HG03135 (cell line): ENCODE measurements at regions not wholly inside any gene's neighbourhood (a gene's known extent, or its start where the extent isn't known, plus 50 kb on each side); places are given as distances from the start of the nearest gene placed in this dataset.

Experiments used
- ATAC-seq: cut with Tn5 transposase; IDR thresholded peaks from one replicate; pipeline ENCODE4 v1.9.1; 2021; ENCODE audit warnings: mild to moderate bottlenecking, moderate library complexity; ENCODE audit not compliant: unreplicated experiment

DNA sequence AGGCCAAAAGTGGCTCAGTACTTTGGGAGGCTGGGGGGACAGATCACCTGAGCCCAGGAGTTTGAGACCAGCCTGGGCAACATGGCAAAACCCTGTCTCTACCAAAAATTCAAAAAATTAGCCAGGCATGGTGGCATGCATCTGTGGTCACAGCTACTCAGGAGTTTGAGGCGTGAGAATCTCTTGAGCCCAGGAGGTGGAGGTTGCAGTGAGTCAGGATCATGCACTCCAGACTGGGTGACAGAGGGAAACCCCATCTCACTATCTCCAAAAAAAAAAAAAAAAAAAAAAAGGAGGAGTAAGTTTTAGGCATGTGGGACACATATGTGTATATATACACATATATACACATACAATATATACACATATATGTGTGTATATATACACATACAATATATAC lies 165.3 kb upstream of the DPYD start:
- ATAC-seq = no peak

DNA sequence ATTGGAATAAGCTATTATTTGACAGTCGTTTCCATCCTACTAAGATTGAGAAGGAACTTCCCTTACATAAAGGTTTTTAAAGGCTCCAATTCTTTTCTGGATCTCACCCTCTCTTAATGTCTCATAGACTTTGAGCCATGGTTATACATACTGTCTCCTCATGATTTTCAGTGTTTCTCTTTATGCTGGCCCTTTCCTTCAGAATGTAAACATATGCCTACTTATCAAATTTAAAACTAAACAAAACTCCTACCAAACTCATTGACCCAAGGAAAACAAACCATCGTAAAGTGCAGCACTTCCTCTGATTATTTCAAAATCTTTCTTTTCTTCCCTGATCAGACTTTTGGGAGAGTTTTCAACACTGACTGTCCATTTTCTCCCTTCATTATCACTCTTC lies 163.4 kb upstream of the DPYD start:
- no peak for ATAC-seq

DNA sequence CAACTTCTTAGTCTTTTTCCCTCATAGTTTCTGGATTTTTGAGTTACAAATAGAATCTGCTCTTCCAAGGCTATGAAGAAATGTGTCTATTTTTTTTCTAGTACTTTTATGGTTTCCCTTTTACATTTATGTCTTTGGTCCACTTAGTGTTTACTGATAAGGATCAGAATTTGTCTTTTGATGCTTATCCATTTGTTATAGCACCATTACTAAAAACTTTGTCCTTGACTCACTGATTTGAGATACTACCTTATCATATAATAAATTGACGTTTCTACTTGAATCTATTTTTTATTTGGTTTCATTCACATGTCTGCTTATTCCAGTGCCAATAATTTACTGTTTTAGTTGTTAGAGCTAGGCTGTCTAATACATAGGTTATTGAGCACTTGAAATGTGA lies 161.1 kb upstream of the DPYD start:
- no peak for ATAC-seq

DNA sequence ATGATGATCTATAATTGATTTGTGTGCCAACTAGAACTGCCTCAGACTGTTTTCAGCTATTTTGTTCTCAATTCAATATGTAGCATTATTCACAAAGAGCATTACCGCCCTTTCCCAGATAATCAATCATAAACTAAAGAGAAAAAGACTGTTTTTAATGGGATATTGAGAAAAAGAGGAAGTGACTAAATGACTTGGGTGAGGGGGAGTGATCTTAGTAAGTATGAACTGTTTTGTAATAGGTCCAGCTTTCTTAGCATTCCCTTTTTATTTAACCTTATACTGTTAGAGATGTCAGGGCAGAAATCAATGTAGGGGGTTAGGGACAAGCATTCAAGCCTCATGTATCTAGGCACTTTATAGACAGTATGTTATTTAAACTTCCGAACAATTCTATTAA lies 157.8 kb upstream of the DPYD start:
- ATAC-seq = no peak

DNA sequence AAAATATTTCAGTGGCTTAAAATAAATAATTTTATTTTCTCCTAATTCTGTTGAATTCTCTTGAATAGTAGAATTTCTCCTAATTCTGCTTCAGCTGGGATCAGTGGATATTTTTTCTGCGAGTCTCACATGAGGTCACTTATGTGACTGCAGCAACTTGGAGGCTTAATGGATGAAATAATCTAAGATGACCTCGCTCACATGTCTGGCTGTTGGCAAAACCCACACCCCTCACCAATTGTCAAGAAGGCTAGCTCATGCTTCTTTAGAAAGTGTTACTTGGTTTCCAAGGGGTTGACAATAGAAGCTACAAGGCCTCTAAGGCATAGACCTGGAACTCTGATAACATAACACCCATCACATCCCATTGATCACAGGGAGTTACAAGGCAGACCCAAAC lies 156.9 kb upstream of the DPYD start:
- no peak for ATAC-seq

DNA sequence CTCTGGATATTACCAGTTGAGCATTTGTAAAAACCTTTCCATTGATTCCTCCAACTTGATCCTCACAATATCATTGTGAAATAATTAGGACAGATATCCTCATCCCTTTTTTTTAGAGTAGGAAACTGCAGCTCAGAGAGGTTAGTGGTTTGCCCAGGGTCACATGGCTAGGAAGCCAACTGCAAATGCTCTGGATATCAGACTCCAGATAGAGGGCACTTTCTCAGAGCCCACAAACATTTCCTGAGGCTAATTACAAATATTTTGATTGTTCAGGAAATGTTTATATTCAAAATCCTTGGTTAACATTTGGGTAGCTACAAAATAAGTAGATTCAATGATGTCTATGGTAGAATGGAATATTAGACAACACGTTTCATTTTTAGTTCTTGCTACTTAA lies 154.8 kb upstream of the DPYD start:
- no peak for ATAC-seq

DNA sequence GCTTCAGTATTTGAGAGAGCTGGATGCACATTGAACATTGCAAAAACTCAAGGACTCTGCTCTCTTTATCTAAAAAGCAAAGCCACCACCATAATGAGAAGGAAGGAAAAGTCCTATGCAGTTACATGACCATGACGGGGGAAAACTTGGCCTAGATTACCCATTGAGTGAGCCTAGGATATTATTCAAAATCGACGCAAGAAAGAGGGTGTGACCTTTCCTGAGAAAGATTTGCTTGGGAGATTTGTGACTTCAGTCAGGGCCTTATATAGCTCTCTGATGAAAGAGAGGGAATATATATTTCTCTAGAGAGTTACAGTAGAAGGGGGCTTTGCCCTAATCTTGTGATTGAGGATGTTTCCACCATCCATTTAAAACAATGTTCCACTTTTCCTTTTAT lies 153.0 kb upstream of the DPYD start:
- ATAC-seq = no peak

DNA sequence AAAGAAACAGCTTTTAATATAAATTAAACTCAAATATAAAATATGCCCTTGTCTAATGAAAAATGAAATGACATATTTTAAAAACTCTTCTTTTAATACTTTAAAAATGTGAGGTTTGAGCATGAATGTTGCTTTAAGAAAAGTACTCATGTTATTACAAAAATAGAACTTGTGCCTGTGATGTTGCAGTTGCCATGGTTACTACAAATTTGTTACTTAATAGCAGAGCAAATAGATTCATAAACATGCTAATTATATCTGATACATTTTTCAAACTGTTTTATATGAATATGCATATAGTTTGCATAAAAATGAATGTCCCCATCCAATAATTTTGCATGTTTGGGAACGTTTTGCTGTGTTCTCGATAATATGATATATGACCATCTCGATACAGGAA lies 152.3 kb upstream of the DPYD start:
- no peak for ATAC-seq

DNA sequence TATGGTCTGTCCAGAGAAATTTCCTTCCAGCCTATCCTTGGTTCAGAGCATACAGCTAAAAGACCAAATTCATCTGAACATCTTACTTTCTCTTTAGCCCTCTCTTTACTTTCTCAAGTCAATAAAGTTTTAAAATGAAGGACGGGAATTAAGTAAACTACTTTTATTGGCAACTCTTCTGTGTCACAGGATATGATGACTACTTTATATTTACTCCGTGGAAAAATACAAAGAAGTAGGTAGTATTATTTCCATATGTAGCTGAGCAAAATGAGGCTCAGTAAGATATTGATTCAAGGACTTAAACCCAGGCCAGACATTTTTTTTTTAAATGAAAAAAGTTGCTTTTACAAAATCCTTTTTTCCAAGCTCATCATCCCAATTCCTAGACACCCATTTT lies 151.2 kb upstream of the DPYD start:
- ATAC-seq = no peak

DNA sequence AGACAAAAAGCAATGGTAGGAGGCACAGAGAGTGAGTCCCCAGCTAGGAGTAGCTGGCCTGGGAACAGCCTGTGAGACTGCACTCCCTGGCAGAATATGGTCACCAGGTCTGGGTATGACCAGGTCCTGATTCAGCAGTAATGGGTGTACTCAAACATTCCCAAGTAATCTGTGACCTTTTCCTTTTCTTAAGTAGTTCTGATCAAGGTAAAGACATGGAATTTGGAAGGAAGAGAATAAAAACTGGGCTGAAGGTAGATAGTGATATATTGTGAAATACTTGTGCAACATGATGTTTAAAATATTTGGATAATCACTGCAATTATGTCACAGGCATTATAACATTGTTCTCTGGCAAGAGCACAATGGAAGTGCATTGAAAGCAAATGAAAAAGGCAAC lies 147.2 kb upstream of the DPYD start:
- ATAC-seq = no peak

DNA sequence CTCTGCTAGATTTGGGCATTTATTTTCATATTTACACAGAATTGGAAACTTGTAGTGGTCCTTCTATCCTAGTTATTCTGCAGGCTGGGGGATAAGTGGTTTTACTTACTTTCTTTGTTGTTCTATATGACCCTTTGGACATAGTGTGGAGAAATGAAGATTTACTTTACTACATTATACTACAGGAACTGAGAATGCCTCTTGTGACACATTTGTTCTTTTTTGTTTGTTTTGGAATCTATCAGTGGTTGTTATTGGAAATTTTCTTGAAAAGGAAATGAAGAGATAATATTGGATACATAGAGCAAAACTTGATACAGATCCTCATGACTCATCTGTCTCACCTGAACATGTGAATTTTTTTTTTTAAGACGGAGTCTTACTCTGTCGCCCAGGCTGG lies 146.1 kb upstream of the DPYD start:
- ATAC-seq = no peak

DNA sequence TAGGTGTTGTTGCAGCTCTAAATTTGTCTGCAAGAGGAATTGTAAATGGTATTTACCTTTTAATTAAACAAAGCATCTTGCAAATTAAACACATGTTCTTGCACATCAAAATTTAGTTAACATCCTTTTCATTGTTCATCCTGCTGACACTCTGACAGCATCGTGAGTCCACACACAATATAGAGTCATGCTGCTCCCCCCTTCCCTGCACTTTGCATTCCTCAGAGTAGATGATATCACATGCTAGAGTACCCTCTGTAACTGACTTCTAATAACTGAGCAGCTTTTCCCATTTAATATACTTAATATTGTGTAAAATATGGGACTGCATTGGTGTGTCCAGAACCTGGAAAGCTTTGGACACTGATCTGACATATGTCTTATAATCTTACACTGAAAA lies 138.8 kb upstream of the DPYD start:
- no peak for ATAC-seq

DNA sequence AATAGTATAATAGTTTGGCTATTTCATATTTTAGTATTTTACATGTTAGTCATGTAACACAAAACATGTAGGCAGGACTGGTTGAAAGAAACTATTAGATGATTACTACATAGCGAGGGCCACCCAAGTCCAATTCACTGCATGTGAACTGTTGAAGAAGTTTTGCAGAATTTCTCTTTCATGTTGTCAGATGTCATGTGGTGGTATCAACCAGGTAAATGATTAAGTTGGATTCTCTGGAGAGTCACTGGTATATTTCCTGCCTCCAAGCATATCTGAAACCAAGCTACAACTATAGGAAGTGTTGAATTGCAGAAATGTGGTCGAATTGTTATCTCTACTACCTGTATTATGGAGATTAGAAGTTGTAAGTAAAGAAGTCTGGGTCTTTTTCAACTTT lies 137.8 kb upstream of the DPYD start:
- no peak for ATAC-seq

DNA sequence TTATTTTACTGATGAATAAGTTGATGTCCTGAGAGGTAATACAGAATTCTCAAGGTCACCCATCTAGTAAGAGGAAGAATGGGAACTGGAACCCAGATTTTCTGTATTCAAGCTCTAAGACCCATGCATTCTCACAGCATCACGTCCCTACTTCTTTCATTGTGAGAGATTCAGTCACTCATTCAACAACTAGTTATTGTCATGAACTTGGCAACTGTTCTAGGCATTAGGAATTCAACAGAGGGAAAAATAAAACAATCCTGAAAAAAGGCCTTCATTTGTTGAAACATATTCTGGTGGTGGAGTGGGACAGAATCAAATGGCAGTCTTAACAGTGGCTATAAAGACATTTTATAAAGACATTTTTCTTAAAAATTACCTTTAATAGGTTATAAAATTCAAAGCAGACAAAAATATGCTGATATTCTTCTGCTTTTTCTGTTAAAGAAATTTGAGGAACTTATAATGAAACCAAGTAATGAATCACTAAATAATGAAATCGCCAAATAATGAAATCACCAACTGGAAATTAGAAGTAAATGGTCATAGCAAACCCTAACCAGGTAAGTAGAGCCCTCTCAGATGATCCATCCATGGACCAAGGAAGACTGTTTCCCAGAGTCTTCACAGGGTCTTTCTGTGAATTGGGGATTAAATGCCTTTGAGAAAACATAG lies 136.5 kb upstream of the DPYD start:
- no peak for ATAC-seq

DNA sequence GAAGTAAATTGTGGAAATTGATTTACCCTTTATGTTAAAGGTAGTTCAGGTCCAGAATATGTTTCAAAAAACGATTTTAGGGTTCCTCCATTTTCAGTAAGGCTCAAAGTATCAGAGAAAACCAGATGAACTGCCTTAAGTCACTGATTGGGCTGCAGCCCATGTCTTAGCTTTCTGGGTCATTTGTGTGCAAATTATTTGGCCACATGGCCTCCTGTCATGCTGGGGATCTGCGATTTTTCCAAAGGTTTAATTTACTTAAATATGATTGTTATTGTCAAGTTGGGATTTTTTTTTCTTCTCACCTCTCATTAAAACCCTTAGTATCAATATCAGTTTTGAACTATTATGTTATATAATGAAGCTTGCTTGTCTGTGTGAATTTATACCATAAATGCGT lies 135.9 kb upstream of the DPYD start:
- ATAC-seq = no peak

DNA sequence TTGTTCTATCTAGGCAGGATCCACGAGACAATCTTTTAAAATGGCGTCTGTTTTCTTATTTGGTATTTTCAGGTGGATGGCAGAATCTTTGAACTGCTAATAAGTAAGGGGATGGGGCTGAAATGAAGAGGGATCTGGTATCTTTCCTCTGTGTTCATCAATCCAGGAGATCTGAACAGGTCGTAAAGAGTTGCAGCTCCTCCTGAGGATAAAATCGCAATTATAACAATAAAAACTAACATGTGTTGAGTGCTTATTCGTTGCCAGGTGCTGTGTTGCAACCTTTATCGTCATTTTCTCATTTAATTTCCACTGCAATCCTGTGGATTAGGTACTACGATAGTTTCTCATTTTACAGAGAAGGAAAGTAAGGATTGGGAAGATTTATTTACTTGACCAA lies 134.6 kb upstream of the DPYD start:
- no peak for ATAC-seq

DNA sequence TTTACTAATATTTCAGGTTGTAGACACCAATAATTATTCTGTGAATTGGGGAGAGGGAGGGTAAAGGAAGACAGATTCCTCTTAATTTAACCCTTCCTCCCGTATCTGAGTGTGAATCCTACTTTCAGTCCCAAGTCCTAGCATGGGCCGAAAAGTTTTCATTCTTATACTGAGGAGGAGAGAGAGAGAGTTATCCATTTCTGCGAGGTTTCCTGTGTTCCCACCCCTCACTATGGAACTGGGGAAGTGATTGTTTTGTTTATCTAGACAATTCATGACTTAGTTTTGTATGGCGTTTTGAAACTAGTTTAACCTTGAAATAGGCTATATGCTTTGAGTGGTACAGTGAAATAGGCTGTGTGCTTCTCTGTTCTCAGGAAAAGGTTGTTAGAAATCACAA lies 134.0 kb upstream of the DPYD start:
- no peak for ATAC-seq

DNA sequence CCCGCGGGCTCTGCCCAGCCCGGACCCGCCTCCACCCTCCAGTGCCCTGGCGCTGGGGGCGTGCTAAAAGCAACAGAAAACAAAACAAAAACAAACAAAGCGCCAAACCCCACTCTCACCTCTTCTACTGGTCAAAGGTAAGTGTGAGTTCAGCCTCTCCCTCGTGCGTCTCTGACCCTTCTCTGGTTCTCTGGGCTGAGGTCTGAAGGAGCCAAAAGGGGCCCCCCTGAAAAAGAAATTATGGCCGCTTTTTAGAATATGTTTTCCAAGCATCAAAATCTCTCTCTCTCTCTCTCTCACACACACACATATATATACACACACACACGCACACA lies 133.5 kb upstream of the DPYD start:
- no peak for ATAC-seq

DNA sequence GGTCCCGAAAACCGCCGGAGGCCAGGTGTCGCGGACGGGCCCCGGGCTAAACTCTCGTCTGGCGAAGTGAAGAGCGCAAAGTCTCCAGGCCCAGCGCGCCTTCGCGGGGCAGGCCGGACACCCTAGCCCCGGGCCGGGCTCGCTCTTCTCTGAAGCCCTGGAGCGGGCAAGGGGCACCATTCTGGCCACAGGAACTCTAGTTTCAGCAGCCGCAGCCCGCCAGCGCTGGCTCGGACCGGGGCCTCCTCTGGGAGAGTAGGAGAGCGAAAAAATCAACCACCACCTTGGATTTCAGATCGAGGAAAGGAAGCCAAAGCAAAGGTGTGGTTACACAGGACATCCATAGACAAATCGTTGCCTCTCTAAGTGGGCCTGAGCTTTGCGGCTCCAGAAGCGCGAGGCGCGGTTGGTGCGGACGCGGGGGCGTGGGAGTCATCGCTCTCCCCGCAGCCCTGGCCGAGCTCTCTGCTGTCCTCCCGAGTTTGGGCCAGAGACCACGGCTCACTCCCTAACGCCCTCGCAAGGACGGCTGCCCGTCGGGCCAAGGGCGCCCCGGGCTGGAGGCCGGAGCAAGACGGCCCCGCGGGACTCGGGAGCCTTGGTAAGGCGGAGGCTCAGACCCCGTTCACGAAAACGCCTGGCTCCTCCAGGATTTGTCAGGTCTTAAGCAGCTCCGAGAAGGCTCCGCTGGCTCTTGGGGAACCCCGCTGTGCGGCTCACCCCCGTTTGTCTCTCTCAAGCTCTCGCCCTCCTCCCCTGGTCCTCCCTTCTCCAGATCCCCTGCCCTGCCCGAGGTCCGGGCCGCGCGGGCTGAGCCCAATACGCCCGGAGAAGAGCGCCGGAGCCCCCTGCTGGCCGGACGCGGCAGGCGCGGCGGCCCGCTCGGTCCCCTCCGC lies 132.9 kb upstream of the DPYD start:
- ATAC-seq = peak; percentile 93

DNA sequence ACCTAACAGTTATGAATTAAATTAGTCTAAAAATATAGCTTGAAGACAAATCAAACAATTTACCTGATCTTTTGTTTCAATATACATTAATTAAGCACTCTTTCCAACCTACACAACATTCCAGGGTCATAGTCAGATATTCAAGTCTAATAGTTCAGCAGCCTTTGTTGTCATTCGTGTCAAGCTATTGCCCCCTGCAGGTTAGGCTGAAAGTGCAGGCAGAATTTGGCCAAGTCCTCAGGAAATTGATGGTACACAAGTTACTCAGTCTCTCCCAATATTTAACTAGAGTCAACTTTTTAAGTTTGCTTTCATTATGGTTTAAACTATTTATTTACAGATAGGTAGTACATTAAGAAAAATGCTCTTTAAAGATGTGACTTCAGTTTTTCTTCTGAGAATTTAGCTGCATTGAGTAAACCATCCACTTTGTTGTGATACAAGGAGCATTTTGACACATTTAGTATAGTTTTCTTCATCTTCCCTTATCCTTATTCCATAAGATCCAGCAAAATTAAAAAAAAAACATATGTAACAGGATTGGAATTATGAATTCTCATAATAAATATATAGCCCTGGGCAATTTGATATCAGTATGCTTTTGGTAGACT lies 130.3 kb upstream of the DPYD start:
- ATAC-seq = peak; percentile 44

DNA sequence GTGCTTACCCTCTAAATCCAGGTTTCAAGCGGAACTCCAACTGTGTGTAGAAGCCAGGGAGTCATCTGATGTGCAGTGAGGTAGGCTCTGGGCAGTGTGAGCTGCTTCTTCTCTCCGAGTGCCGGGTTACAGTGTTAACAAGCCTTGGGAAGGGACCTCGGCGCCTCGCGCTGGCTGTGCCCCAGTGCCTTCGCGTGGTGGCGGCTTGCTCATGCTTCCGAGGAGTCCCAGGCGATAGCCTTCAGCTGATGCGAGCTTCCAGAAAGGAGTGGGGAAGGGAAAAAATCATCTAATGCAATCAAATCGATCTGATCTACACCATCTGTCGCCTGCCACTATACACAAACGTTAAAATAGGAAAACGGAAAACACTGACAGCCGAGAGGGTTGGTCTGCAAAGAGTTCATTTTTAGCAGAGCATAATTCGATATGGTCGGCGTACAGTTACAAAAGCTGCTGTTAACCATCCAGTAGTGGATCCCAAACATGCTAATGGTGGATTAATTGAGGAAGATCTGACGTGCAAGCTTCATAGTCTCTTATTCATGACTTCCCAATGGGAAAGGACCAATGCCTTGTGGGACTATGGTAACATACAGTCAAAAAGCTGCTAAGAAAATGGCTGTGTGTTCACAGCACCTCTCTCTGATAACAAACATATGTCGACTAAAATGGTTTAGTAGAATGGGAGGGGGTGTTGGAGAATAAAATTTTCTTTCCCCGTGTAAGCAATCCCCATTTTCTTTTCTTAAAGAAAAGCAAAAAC lies 128.7 kb upstream of the DPYD start:
- no peak for ATAC-seq
